ENCODE measurements at regions not wholly inside any gene's neighbourhood (a gene's known extent, or its start where the extent isn't known, plus 50 kb on each side); places are given as distances from the start of the nearest gene placed in this dataset.

DNA sequence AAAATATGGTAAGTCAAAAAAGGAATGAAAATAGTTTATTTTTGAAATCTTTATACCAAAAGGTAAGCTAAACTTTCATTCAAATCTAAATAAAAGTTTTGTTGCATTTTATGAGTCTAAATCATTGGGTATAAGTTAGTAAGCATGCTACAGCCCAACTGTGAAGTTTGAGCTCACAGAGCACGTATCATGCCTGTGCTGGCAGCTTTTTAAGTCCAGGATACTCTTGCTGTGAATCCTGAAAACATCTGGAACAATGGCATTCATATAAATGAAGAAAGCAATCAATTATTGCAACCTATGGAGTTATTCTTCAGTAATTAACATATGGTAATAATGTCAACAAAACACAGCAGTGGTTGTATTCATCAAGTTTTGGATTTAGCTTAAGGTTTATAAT, 656.9 kb downstream of the RFPL4B start:
- H3K9me2 ChIP-seq (replicated peaks; ENCODE audit: insufficient read depth, low read length): no peaks in the 10 kb centered on the region
- H3K27ac ChIP-seq (ENCODE audit: low read length): no peak overlapping the region
- H3K4me2 ChIP-seq (ENCODE audit: low read depth, low read length, poor library complexity, severe bottlenecking): no peak overlapping the region
- no peaks in the 10 kb centered on the region for H3K27me3 ChIP-seq (ENCODE audit: low read length)
- H4K20me1 ChIP-seq (ENCODE audit: insufficient read depth, low read depth, low read length): no peaks in the 10 kb centered on the region
- no peaks in the 10 kb centered on the region for H3K36me3 ChIP-seq (ENCODE audit: insufficient read depth, low read length)
- DNase-seq: no peak
- H2AFZ ChIP-seq (ENCODE audit: low read length): no peak overlapping the region
- no peaks in the 10 kb centered on the region for H3K9me3 ChIP-seq (ENCODE audit: low read length)
- no peak overlapping the region for H3K4me3 ChIP-seq (ENCODE audit: low read length)
- no peak overlapping the region for H3K9ac ChIP-seq (ENCODE audit: low read length)
- no peaks in the 10 kb centered on the region for H3K4me1 ChIP-seq (ENCODE audit: low read length)
- H3K79me2 ChIP-seq (ENCODE audit: low read length): no peaks in the 10 kb centered on the region

DNA sequence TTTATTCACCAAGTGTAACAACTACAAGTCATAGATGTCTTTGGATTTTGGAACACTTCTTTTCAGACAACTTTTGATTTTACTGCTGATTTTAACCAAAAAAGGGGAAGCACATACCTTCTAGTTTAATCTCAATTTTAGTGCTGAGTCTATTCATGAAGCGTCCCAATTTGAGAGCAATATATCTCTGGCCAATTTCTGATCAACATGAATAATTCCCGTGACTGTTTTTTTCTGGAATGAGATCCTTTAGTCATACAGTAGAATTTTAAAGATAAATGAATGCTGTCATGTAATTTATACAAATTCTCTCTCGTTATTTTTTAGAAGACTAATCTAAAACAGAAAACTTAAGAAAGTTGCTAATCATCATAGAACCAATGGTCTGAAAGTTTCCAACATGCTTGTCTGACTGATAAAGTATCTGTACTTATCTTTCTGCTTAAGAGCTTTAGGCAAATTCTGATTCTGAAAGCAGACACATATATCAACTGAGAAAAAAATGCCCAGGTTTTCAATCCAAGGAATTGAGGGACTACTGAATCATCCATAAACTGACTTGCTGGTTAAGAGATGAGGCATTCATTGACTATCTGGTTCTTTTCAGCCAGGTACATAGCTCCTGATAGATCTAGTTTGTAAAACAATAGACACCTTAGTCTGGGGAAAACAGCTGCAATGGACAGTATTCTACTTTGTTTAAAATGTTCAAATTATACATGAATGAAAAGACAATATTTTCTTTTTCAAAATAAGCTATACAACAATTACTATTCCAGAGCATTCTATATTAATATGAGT, 657.5 kb downstream of the RFPL4B start:
- H3K36me3 ChIP-seq (ENCODE audit: insufficient read depth, low read length): no peaks in the 10 kb centered on the region
- no peak for DNase-seq
- no peak overlapping the region for H3K4me3 ChIP-seq (ENCODE audit: low read length)
- no peak overlapping the region for H3K9ac ChIP-seq (ENCODE audit: low read length)
- no peaks in the 10 kb centered on the region for H4K20me1 ChIP-seq (ENCODE audit: insufficient read depth, low read depth, low read length)
- H3K4me1 ChIP-seq (ENCODE audit: low read length): no peaks in the 10 kb centered on the region
- H3K4me2 ChIP-seq (ENCODE audit: low read depth, low read length, poor library complexity, severe bottlenecking): no peak overlapping the region
- no peaks in the 10 kb centered on the region for H3K27me3 ChIP-seq (ENCODE audit: low read length)
- H3K27ac ChIP-seq (ENCODE audit: low read length): no peak overlapping the region
- no peaks in the 10 kb centered on the region for H3K9me3 ChIP-seq (ENCODE audit: low read length)
- H2AFZ ChIP-seq (ENCODE audit: low read length): no peak overlapping the region
- H3K79me2 ChIP-seq (ENCODE audit: low read length): no peaks in the 10 kb centered on the region
- H3K9me2 ChIP-seq (replicated peaks; ENCODE audit: insufficient read depth, low read length): no peaks in the 10 kb centered on the region

DNA sequence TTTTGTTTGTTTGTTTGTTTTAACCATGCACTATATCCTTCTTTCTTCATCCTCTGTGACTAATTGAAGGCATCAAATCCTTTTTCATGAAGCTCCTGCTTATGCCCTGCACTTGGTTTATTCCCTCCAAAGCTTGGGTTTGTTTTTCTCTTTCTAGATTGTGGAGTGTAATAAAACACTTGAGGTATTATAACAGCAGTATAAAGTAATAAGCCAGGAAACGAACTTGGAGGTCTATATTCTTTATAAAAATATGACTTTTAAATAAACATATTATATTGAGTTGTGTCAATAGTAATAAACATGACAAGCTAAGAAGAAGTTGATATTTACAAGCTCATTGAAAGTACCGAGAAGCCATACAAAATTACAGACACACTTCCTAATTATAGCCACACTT, 659.4 kb downstream of the RFPL4B start:
- Histone ChIP-seq H3K4me3 (ENCODE audit: low read length) (no peak overlapping the region), H3K27ac (ENCODE audit: low read length) (no peak overlapping the region), H2AFZ (ENCODE audit: low read length) (no peak overlapping the region)

DNA sequence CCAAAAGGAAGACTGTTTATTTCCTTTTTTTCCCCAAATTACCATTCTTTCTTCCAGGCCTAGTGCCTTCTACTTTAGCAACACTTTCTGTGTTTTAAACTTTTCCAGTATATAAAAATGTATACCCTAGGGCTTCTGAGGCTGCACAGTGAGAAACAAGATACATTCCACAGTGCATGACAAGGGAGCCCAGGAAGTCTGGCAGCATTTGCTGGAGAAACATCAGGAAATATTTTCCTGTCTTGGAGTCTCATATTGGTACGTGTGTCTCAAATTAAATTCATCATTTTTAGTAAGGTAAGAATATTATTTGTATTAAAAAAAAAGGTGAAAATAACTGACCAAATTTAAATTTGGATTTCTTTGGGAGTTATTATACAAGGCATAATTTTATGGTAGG, 662.6 kb downstream of the RFPL4B start:
- H2AFZ ChIP-seq (ENCODE audit: low read length): no peak overlapping the region
- H3K4me1 ChIP-seq (ENCODE audit: low read length): no peaks in the 10 kb centered on the region
- no peaks in the 10 kb centered on the region for H3K27me3 ChIP-seq (ENCODE audit: low read length)
- H3K9me2 ChIP-seq (replicated peaks; ENCODE audit: insufficient read depth, low read length): no peaks in the 10 kb centered on the region
- H3K4me3 ChIP-seq (ENCODE audit: low read length): no peak overlapping the region
- H3K4me2 ChIP-seq (ENCODE audit: low read depth, low read length, poor library complexity, severe bottlenecking): no peak overlapping the region
- no peaks in the 10 kb centered on the region for H3K36me3 ChIP-seq (ENCODE audit: insufficient read depth, low read length)
- no peak overlapping the region for H3K27ac ChIP-seq (ENCODE audit: low read length)
- H3K9ac ChIP-seq (ENCODE audit: low read length): no peak overlapping the region
- H4K20me1 ChIP-seq (ENCODE audit: insufficient read depth, low read depth, low read length): no peaks in the 10 kb centered on the region
- DNase-seq: no peak
- H3K79me2 ChIP-seq (ENCODE audit: low read length): no peaks in the 10 kb centered on the region
- H3K9me3 ChIP-seq (ENCODE audit: low read length): no peaks in the 10 kb centered on the region

More for the DNA sequence above, 659.4 kb downstream of the RFPL4B start:
- H3K27me3 ChIP-seq (ENCODE audit: low read length): no peaks in the 10 kb centered on the region
- no peaks in the 10 kb centered on the region for H3K36me3 ChIP-seq (ENCODE audit: insufficient read depth, low read length)
- no peaks in the 10 kb centered on the region for H3K9me3 ChIP-seq (ENCODE audit: low read length)
- no peaks in the 10 kb centered on the region for H4K20me1 ChIP-seq (ENCODE audit: insufficient read depth, low read depth, low read length)
- no peak for DNase-seq
- no peaks in the 10 kb centered on the region for H3K4me1 ChIP-seq (ENCODE audit: low read length)
- H3K79me2 ChIP-seq (ENCODE audit: low read length): no peaks in the 10 kb centered on the region
- no peak overlapping the region for H3K4me2 ChIP-seq (ENCODE audit: low read depth, low read length, poor library complexity, severe bottlenecking)
- H3K9ac ChIP-seq (ENCODE audit: low read length): no peak overlapping the region
- H3K9me2 ChIP-seq (replicated peaks; ENCODE audit: insufficient read depth, low read length): no peaks in the 10 kb centered on the region

DNA sequence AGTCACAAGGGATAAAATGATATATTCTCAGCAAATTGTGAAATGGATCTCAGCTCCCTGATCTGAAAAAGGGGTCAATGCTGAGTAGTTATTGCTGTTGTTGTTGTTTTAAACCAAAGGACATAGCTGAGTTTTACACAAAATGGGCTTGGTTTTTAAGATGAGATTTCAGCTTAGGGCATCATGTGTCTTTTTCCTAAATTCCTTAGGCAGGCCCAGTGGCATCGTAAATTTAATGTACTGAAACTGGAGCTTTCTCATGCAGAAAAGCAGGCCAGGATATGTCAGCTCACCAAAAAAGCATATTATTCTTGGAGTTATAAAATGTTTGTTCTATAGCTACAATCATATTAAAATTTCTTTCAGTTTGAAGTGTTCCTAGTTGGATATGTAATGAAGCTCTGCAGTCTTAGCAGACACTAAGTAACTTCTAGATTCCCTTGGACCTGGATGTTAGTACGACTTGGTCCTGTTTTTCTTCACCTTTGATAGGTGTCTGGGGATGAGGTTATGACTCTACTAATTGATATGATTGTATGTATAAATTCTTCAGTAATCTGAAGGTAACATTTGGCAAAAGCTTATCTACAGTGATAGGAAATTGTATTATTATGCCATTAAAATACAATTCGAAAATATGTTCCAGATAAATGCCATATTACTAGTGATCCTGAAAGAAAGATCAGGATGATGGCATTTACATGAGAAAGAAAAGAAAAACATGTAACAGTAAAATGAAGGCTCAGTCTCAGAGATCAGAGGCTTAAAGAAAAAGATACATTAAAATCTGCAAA, 663.3 kb downstream of the RFPL4B start:
- no peaks in the 10 kb centered on the region for H3K27me3 ChIP-seq (ENCODE audit: low read length)
- H3K9ac ChIP-seq (ENCODE audit: low read length): no peak overlapping the region
- no peaks in the 10 kb centered on the region for H3K36me3 ChIP-seq (ENCODE audit: insufficient read depth, low read length)
- H3K27ac ChIP-seq (ENCODE audit: low read length): no peak overlapping the region
- no peak overlapping the region for H2AFZ ChIP-seq (ENCODE audit: low read length)
- H3K9me2 ChIP-seq (replicated peaks; ENCODE audit: insufficient read depth, low read length): no peaks in the 10 kb centered on the region
- no peaks in the 10 kb centered on the region for H3K79me2 ChIP-seq (ENCODE audit: low read length)
- H4K20me1 ChIP-seq (ENCODE audit: insufficient read depth, low read depth, low read length): no peaks in the 10 kb centered on the region
- H3K9me3 ChIP-seq (ENCODE audit: low read length): no peaks in the 10 kb centered on the region
- no peaks in the 10 kb centered on the region for H3K4me1 ChIP-seq (ENCODE audit: low read length)
- no peak overlapping the region for H3K4me3 ChIP-seq (ENCODE audit: low read length)
- H3K4me2 ChIP-seq (ENCODE audit: low read depth, low read length, poor library complexity, severe bottlenecking): no peak overlapping the region
- DNase-seq: no peak

DNA sequence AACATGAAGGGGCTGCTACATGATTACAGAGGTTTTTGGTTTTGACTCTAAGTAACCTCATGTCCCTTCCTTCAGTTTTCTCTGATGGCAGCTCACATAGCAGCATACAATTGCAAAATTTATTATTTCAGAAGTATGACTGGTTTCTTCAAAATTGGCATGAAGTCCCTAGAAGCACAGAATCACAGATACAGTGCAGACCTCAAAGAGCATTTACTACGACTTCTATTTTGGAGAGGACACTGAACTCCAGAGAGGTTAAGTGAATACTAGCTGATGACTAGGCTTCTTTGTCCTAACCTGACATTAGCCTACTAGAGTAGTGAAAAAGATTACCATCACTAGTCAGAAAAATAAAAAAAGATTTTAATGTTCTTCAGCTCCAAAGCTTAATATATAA, 664.3 kb downstream of the RFPL4B start:
- Histone ChIP-seq H3K9ac (ENCODE audit: low read length) (no peak overlapping the region), H2AFZ (ENCODE audit: low read length) (no peak overlapping the region), H3K27ac (ENCODE audit: low read length) (no peak overlapping the region), H3K4me3 (ENCODE audit: low read length) (no peak overlapping the region), H3K27me3 (ENCODE audit: low read length) (no peaks in the 10 kb centered on the region), H3K79me2 (ENCODE audit: low read length) (no peaks in the 10 kb centered on the region), H3K4me1 (ENCODE audit: low read length) (no peaks in the 10 kb centered on the region), H4K20me1 (ENCODE audit: insufficient read depth, low read depth, low read length) (no peaks in the 10 kb centered on the region), H3K4me2 (ENCODE audit: low read depth, low read length, poor library complexity, severe bottlenecking) (no peak overlapping the region), H3K9me3 (ENCODE audit: low read length) (no peaks in the 10 kb centered on the region), H3K36me3 (ENCODE audit: insufficient read depth, low read length) (no peaks in the 10 kb centered on the region), H3K9me2 (replicated peaks; ENCODE audit: insufficient read depth, low read length) (no peaks in the 10 kb centered on the region)
- no peak for DNase-seq

DNA sequence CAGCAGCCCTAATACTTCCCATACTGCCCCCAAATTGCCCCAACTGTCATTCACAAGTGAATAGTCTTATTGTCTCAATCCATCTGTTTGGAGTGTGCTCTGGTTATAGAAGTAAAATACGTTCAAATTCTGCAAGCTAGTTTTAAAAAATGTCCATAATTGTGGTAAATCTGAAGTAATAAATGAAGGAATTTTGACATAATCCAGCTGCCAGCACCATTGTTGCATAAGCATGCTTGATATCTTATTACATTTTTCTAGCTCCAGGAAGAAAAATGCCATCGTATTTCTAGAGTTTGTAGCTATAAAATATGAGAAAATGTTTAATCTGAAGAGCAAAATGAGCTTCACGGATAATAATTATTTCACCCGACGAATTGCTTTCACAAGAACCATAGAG, 664.7 kb downstream of the RFPL4B start:
- Histone ChIP-seq H2AFZ (ENCODE audit: low read length) (no peak overlapping the region), H3K9me3 (ENCODE audit: low read length) (no peaks in the 10 kb centered on the region), H3K4me2 (ENCODE audit: low read depth, low read length, poor library complexity, severe bottlenecking) (no peak overlapping the region), H3K36me3 (ENCODE audit: insufficient read depth, low read length) (no peaks in the 10 kb centered on the region), H3K4me1 (ENCODE audit: low read length) (no peaks in the 10 kb centered on the region), H3K79me2 (ENCODE audit: low read length) (no peaks in the 10 kb centered on the region), H3K9ac (ENCODE audit: low read length) (no peak overlapping the region), H3K27me3 (ENCODE audit: low read length) (no peaks in the 10 kb centered on the region), H3K9me2 (replicated peaks; ENCODE audit: insufficient read depth, low read length) (no peaks in the 10 kb centered on the region), H4K20me1 (ENCODE audit: insufficient read depth, low read depth, low read length) (no peaks in the 10 kb centered on the region), H3K27ac (ENCODE audit: low read length) (no peak overlapping the region), H3K4me3 (ENCODE audit: low read length) (no peak overlapping the region)
- no peak for DNase-seq

DNA sequence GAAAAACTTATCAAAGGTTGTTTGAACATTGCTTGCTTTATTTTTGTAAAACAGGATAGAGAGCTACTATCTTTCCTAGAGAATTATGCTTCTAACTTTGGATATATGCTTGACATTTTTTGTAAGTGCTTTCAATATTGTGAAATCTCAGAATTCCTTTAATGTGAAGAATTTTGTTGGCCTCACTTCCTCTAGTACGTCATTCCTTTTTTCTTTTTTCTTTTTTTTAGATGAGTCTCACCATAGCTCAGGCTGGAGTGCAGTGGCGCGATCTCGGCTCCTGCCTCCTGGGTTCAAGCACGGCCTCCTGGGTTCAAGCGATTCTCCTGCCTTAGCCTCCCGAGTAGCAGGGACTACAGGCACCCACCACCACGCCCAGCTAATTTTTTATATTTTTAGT, 668.1 kb downstream of the RFPL4B start:
- no peaks in the 10 kb centered on the region; the same call in 1 of the 2 replicates for H3K27me3 ChIP-seq (ENCODE audit: low read length)
- no peaks in the 10 kb centered on the region for H3K36me3 ChIP-seq (ENCODE audit: insufficient read depth, low read length)
- no peak overlapping the region for H3K9ac ChIP-seq (ENCODE audit: low read length)
- no peak overlapping the region for H3K27ac ChIP-seq (ENCODE audit: low read length)
- no peak overlapping the region for H2AFZ ChIP-seq (ENCODE audit: low read length)
- DNase-seq: no peak
- no peaks in the 10 kb centered on the region for H3K4me1 ChIP-seq (ENCODE audit: low read length)
- no peaks in the 10 kb centered on the region for H3K79me2 ChIP-seq (ENCODE audit: low read length)
- H3K4me3 ChIP-seq (ENCODE audit: low read length): no peak overlapping the region
- no peak overlapping the region for H3K4me2 ChIP-seq (ENCODE audit: low read depth, low read length, poor library complexity, severe bottlenecking)
- no peaks in the 10 kb centered on the region for H3K9me2 ChIP-seq (replicated peaks; ENCODE audit: insufficient read depth, low read length)
- no peaks in the 10 kb centered on the region for H4K20me1 ChIP-seq (ENCODE audit: insufficient read depth, low read depth, low read length)
- no peaks in the 10 kb centered on the region for H3K9me3 ChIP-seq (ENCODE audit: low read length)

Data from Karpas-422 (cell line).